Osteocyte (in vitro differentiated cells): ENCODE measurements at regions not wholly inside any gene's neighbourhood (a gene's known extent, or its start where the extent isn't known, plus 50 kb on each side); places are given as distances from the start of the nearest gene placed in this dataset.

Experiments used
- DNase-seq: peaks from one replicate; pipeline ENCODE4 v3.0.0; 2021; ENCODE audit warnings: mixed read lengths; ENCODE audit not compliant: unreplicated experiment; ENCODE audit errors: extremely low spot score
- H3K27ac Mint-ChIP-seq: one replicate; pipeline ENCODE4 v1.8.0; 2021; ENCODE audit warnings: mild to moderate bottlenecking, mixed read lengths; ENCODE audit not compliant: unreplicated experiment
- H3K27me3 Mint-ChIP-seq: one replicate; pipeline ENCODE4 v1.8.0; 2021; ENCODE audit warnings: mixed read lengths; ENCODE audit not compliant: unreplicated experiment
- H3K36me3 Mint-ChIP-seq: one replicate; pipeline ENCODE4 v1.8.0; 2021; ENCODE audit warnings: mixed read lengths; ENCODE audit not compliant: unreplicated experiment
- H3K4me1 Mint-ChIP-seq: one replicate; pipeline ENCODE4 v1.8.0; 2021; ENCODE audit warnings: mixed read lengths; ENCODE audit not compliant: unreplicated experiment
- H3K4me3 Mint-ChIP-seq: one replicate; pipeline ENCODE4 v1.8.0; 2021; ENCODE audit warnings: mild to moderate bottlenecking, moderate library complexity, mixed read lengths; ENCODE audit not compliant: unreplicated experiment
- H3K9me3 Mint-ChIP-seq: one replicate; pipeline ENCODE4 v1.8.0; 2021; ENCODE audit warnings: mixed read lengths; ENCODE audit not compliant: unreplicated experiment
- TF ChIP-seq, protein P1 (sequence below): fragments of 200-600 bp; sonication (generic); IDR thresholded peaks from 2 replicates; pipeline ENCODE4 v1.5.0; 2021; ENCODE audit warnings: antibody characterized with exemption, mild to moderate bottlenecking, moderate library complexity

DNA sequence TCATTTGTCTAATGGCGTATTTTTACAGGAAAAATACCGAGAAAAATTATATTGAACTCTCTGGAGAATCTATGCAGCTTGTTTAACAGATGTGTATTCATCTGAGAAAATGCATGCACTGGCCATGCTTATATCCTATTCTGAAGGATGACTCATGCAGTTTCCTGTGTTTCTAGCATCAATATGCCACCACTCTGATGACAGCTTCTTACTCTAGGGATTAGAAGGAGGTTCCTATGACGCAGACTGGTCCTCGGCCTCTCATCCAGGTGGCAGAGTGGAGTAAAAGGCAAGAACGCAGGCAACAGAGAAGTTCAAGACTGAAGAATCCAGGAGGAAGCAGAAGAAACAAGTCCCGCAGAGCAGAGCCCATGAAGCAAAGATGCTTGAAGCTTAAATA lies 910.0 kb upstream of the ROBO1 start:
- Mint-ChIP-seq H3K9me3 (peaks cover 4% of the 10 kb centered on the region), H3K27me3 (peaks cover 30% of the 10 kb centered on the region), H3K4me3 (no peak overlapping the region), H3K4me1 (peaks cover 2% of the 10 kb centered on the region), H3K27ac (no peak overlapping the region), H3K36me3 (no peaks in the 10 kb centered on the region)
- TF ChIP-seq, protein P1, sequence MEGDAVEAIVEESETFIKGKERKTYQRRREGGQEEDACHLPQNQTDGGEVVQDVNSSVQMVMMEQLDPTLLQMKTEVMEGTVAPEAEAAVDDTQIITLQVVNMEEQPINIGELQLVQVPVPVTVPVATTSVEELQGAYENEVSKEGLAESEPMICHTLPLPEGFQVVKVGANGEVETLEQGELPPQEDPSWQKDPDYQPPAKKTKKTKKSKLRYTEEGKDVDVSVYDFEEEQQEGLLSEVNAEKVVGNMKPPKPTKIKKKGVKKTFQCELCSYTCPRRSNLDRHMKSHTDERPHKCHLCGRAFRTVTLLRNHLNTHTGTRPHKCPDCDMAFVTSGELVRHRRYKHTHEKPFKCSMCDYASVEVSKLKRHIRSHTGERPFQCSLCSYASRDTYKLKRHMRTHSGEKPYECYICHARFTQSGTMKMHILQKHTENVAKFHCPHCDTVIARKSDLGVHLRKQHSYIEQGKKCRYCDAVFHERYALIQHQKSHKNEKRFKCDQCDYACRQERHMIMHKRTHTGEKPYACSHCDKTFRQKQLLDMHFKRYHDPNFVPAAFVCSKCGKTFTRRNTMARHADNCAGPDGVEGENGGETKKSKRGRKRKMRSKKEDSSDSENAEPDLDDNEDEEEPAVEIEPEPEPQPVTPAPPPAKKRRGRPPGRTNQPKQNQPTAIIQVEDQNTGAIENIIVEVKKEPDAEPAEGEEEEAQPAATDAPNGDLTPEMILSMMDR, result no peak
- no peak for DNase-seq

GRCh38 chr3:80676866-80677265 lies 909.1 kb upstream of the ROBO1 start:
- Mint-ChIP-seq H3K27ac (no peak overlapping the region), H3K36me3 (no peaks in the 10 kb centered on the region), H3K27me3 (peaks cover 30% of the 10 kb centered on the region), H3K4me1 (peaks cover 2% of the 10 kb centered on the region), H3K9me3 (peaks cover 1% of the 10 kb centered on the region), H3K4me3 (no peak overlapping the region)
- TF ChIP-seq, protein P1, result peak; percentile 48
- no peak for DNase-seq

GRCh38 chr3:80676261-80676660 lies 908.5 kb upstream of the ROBO1 start:
- no peak overlapping the region for H3K27ac Mint-ChIP-seq
- H3K4me1 Mint-ChIP-seq, result peaks cover 2% of the 10 kb centered on the region
- H3K9me3 Mint-ChIP-seq, result no peaks in the 10 kb centered on the region
- TF ChIP-seq, protein P1, result no peak
- H3K4me3 Mint-ChIP-seq, result no peak overlapping the region
- no peaks in the 10 kb centered on the region for H3K36me3 Mint-ChIP-seq
- H3K27me3 Mint-ChIP-seq, result peaks cover 30% of the 10 kb centered on the region
- DNase-seq, result no peak

DNA sequence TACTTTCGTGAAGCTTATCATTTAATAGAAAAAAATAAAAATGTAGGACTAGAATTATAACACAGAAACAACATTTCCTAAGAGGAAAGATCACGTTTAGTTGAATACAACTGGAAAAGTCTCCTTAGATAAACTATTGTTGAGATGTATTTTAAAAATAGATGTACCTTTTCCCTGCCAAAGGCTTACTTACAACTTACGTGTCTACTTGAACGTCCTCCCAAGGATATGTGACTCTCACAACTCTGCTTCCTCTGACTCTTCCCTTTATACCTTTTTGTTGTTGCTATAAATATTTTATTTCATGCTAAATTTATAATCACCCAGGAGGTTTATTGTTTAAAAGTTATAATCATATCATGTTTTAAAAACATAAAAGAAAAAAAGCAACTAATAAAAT lies 908.0 kb upstream of the ROBO1 start:
- Mint-ChIP-seq H3K27me3 (peaks cover 30% of the 10 kb centered on the region), H3K27ac (no peak overlapping the region), H3K9me3 (no peaks in the 10 kb centered on the region), H3K4me1 (peaks cover 2% of the 10 kb centered on the region), H3K36me3 (no peaks in the 10 kb centered on the region), H3K4me3 (no peak overlapping the region)
- TF ChIP-seq, protein P1, result no peak
- DNase-seq, result no peak

- peaks cover 4% of the 10 kb centered on the region for H3K27me3 Mint-ChIP-seq
- DNase-seq, result no peak
- peaks cover 9% of the 10 kb centered on the region for H3K9me3 Mint-ChIP-seq
- H3K4me1 Mint-ChIP-seq, result no peaks in the 10 kb centered on the region
- no peaks in the 10 kb centered on the region for H3K36me3 Mint-ChIP-seq
- no peak overlapping the region for H3K4me3 Mint-ChIP-seq
- TF ChIP-seq, protein P1, result no peak
- no peak overlapping the region for H3K27ac Mint-ChIP-seq
These were observed 900.9 kb upstream of the ROBO1 start for GRCh38 chr3:80668600-80669294.
